HCT116 (cell line): ENCODE measurements at regions not wholly inside any gene's neighbourhood (a gene's known extent, or its start where the extent isn't known, plus 50 kb on each side); places are given as distances from the start of the nearest gene placed in this dataset.
A peak's percentile ranks its signal among the peaks of the same experiment; 100 is the strongest.
"Not testable (repeated sequence)": the region's sequence is repeated elsewhere in the genome, so short reads cannot be mapped to it uniquely, and the experiment has no call there.

Experiments used
- ATAC-seq: fragments of 200-7000 bp; cut with Tn5 transposase; 2 replicates; pipeline ENCODE4 v1.9.1; 2020; ENCODE audit warnings: mild to moderate bottlenecking, moderate library complexity
- BruUV-seq: library from RNA; stranded (reverse); fragments of 400-500 nt; replicated peaks from 2 replicates; lab custom pipeline; 2021; lab: Mats Ljungman, UMichigan
- CTCF ChIA-PET: fragments of 300-600 bp; sonication (Branson Sonifier 250); formaldehyde crosslinking; loops from one replicate; lab custom pipeline; 2021; ENCODE audit warnings: antibody characterized with exemption; lab: Charles Lee
- POLR2A ChIA-PET: fragments of 300-600, 350-600 bp; sonication (Branson Sonifier 250); formaldehyde crosslinking; loops from one replicate; lab custom pipeline; 2021; ENCODE audit warnings: antibody characterized with exemption; lab: Charles Lee
- RAD21 ChIA-PET, 2 experiments: fragments of 300-600 bp; sonication (Branson Sonifier 250); formaldehyde crosslinking; loops; one replicate each; lab custom pipeline; 2023; ENCODE audit warnings: low total read pairs in 2 of 2; ENCODE audit not compliant: uncharacterized antibody in 2 of 2, unreplicated experiment in 2 of 2, low non-redundant PET in 1 of 2; lab: Charles Lee
- DNase-seq: peaks from one replicate; pipeline ENCODE4 v3.0.0-alpha.2; 2010; ENCODE audit warnings: low read depth, low spot score
- H2AFZ ChIP-seq: fragments of 200-600 bp; shearing (Covaris generic), sonication (generic); 2 replicates; pipeline ENCODE4 v1.6.1; 2017; ENCODE audit warnings: low read depth, mixed run types, mixed read lengths, antibody characterized with exemption, low read length; ENCODE audit not compliant: poor library complexity, severe bottlenecking
- H3K27ac ChIP-seq: 2 replicates; pipeline ENCODE4 v1.5.1; 2012; ENCODE audit warnings: low read depth, low read length
- H3K27me3 ChIP-seq: fragments of 200-600 bp; sonication (generic); 2 replicates; pipeline ENCODE4 v1.6.1; 2016; ENCODE audit warnings: mixed run types, low read length, mixed read lengths; ENCODE audit not compliant: insufficient read depth
- H3K36me3 ChIP-seq, 2 experiments: fragments of 200-500 bp in 1 of 2; fragments of 200-600 bp in 1 of 2; sonication (Bioruptor generic) in 1 of 2; sonication (generic) in 1 of 2; 2 replicates each; pipeline versions ENCODE4 v1.5.1 to v1.6.1; 2014 to 2016; ENCODE audit warnings: low read length in 2 of 2, inconsistent platforms in 1 of 2, mixed read lengths in 1 of 2, mixed run types in 1 of 2; ENCODE audit not compliant: insufficient read depth in 2 of 2, control insufficient read depth in 1 of 2
- H3K4me1 ChIP-seq, 2 experiments: fragments of 200-600 bp in 1 of 2; sonication (generic) in 1 of 2; 2 replicates each; pipeline versions ENCODE4 v1.5.1 to v1.6.1; 2012 to 2017; ENCODE audit warnings: low read length in 2 of 2, inconsistent platforms in 1 of 2, mild to moderate bottlenecking in 1 of 2, mixed read lengths in 1 of 2, mixed run types in 1 of 2, moderate library complexity in 1 of 2; ENCODE audit not compliant: insufficient read depth in 2 of 2, control insufficient read depth in 1 of 2
- H3K4me2 ChIP-seq: fragments of 200-600 bp; sonication (generic); 2 replicates; pipeline ENCODE4 v1.6.1; 2017; ENCODE audit warnings: mixed run types, low read length, mixed read lengths
- H3K4me3 ChIP-seq, 2 experiments: fragments of 200-600 bp in 1 of 2; sonication (generic) in 1 of 2; replicated peaks in 1 of 2; 2 replicates each; pipeline ENCODE4 v1.5.1; 2011 to 2016; ENCODE audit warnings: low read length in 2 of 2, control low read depth in 1 of 2, low read depth in 1 of 2, mild to moderate bottlenecking in 1 of 2, mixed read lengths in 1 of 2, mixed run types in 1 of 2
- H3K79me2 ChIP-seq: fragments of 200-600 bp; sonication (generic); 2 replicates; pipeline ENCODE4 v1.6.1; 2017; ENCODE audit warnings: mild to moderate bottlenecking, mixed run types, low read length, moderate library complexity, mixed read lengths; ENCODE audit not compliant: insufficient read depth
- H3K9ac ChIP-seq: fragments of 200-600 bp; sonication (generic); 2 replicates; pipeline ENCODE4 v1.6.1; 2016; ENCODE audit warnings: low read length, mixed read lengths
- H3K9me2 ChIP-seq: fragments of 200-600 bp; sonication (generic), shearing (Covaris generic); 2 replicates; pipeline ENCODE4 v1.6.1; 2017; ENCODE audit warnings: mixed run types, mild to moderate bottlenecking, moderate library complexity; ENCODE audit not compliant: insufficient read depth
- H3K9me3 ChIP-seq, 2 experiments: fragments of 200-500 bp in 1 of 2; fragments of 200-600 bp in 1 of 2; sonication (Bioruptor generic) in 1 of 2; sonication (generic) in 1 of 2; 2 replicates each; pipeline ENCODE4 v1.6.1; 2014 to 2017; ENCODE audit warnings: low read length in 2 of 2, mixed read lengths in 2 of 2, inconsistent platforms in 1 of 2, low read depth in 1 of 2, mild to moderate bottlenecking in 1 of 2, mixed run types in 1 of 2, moderate library complexity in 1 of 2; ENCODE audit not compliant: control insufficient read depth in 1 of 2, insufficient read depth in 1 of 2
- H4K20me1 ChIP-seq: fragments of 200-600 bp; sonication (generic), shearing (Covaris generic); 2 replicates; pipeline ENCODE4 v1.6.1; 2017; ENCODE audit warnings: mixed run types, mild to moderate bottlenecking, moderate library complexity; ENCODE audit not compliant: insufficient read depth
- JUND ChIP-seq: IDR thresholded peaks from 2 replicates; pipeline ENCODE4 v1.6.1; 2012
- ZFX ChIP-seq: fragments of 450-650 bp; IDR thresholded peaks from 2 replicates; pipeline ENCODE4 v1.6.1; 2017
- intact Hi-C: fragments of 100-400 bp; cut with micrococcal nuclease; formaldehyde crosslinking; loops from 2 replicates; pipeline ENCODE4 v1.10.0; 2022
- TF ChIP-seq, protein P1 (sequence below), 3 experiments: fragments of 200-600 bp in 1 of 3; sonication (generic) in 1 of 3; IDR thresholded peaks in 2 of 3; conservative IDR thresholded peaks in 1 of 3; 2 replicates each; pipeline ENCODE4 v1.5.1; 2012 to 2017; ENCODE audit warnings: low read depth in 2 of 3, low read length in 2 of 3, antibody characterized with exemption in 1 of 3, borderline replicate concordance in 1 of 3, control low read depth in 1 of 3, mild to moderate bottlenecking in 1 of 3, mixed read lengths in 1 of 3, mixed run types in 1 of 3, moderate library complexity in 1 of 3; ENCODE audit not compliant: insufficient read depth in 1 of 3

DNA sequence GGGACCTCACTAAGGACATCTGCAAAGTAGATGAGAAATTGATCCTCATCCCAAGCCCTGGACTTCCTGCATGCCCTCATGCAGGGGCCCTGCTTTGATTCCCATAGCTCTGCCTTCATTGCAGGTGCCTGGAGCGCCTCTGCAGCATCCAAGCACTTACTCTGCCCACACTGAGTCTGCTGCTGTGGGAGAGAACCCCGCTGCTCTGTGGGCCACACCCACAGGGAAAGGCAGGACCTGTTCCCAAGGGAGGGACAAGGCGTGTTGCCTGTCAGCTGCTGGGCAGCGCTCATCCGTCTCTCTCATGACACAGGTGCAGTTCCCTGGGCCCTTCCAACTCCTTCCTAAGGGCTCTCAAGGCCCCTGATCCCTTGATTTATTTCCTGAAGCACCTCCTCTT is 266.8 kb upstream of the SMIM21 start:
- no peak overlapping the region for H2AFZ ChIP-seq
- no peaks in the 10 kb centered on the region for H3K27me3 ChIP-seq

DNA sequence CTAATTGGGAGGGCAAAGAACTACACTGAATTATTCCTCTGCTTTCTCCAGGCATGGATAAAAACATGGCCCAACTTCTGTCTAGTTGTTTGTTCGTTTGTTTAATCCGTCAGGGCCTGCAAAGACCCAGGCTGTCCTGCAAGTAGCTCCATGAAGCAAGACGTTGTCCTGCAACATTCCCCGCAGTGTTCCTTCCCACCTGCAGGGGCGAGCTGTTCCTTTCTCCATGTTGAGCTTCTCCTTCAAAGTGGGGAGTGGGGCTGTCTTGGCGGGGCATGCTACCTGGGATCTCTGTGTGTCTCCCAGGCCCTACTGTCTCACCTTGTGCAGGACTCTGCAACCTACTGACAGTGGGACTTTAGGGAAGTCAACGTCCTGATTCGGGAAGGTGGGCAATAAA is 264.0 kb upstream of the SMIM21 start:
- H3K36me3 ChIP-seq: no peaks in the 10 kb centered on the region
- no peaks in the 10 kb centered on the region for H3K27me3 ChIP-seq
- H3K4me3 ChIP-seq: no peak overlapping the region
- DNase-seq: no peak
- RAD21 ChIA-PET: interaction anchor here in 1 of 2 experiments (1.0 kb wide), 1 partner anchor 36 kb away, joined by 3 read pairs; no protein-coding TSS in a partner anchor
- intact Hi-C loops: loop anchor here (10.0 kb wide), 1 partner anchor 57 kb away; no protein-coding TSS in a partner anchor
- ATAC-seq: no peak
- no TSS peak for BruUV-seq
- H2AFZ ChIP-seq: no peak overlapping the region
- CTCF ChIA-PET: no interaction called here
- no peaks in the 10 kb centered on the region for H3K9me2 ChIP-seq
- TF ChIP-seq, protein P1, sequence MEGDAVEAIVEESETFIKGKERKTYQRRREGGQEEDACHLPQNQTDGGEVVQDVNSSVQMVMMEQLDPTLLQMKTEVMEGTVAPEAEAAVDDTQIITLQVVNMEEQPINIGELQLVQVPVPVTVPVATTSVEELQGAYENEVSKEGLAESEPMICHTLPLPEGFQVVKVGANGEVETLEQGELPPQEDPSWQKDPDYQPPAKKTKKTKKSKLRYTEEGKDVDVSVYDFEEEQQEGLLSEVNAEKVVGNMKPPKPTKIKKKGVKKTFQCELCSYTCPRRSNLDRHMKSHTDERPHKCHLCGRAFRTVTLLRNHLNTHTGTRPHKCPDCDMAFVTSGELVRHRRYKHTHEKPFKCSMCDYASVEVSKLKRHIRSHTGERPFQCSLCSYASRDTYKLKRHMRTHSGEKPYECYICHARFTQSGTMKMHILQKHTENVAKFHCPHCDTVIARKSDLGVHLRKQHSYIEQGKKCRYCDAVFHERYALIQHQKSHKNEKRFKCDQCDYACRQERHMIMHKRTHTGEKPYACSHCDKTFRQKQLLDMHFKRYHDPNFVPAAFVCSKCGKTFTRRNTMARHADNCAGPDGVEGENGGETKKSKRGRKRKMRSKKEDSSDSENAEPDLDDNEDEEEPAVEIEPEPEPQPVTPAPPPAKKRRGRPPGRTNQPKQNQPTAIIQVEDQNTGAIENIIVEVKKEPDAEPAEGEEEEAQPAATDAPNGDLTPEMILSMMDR (IDR thresholded peaks at IDR 0.05 in 2 of 3, conservative IDR thresholded peaks at IDR 0.05 in 1 of 3; ENCODE audit: borderline replicate concordance in 1 of 3, insufficient read depth in 1 of 3, low read depth in 2 of 3, low read length in 2 of 3): peak in 2 of 3 experiments; percentile 24 to 39; a peak in 3 of 6 replicates
- TF ChIP-seq ZFX: no peak
- TF ChIP-seq, all 23 proteins: peak for 1
- Histone ChIP-seq H3K79me2 (no peaks in the 10 kb centered on the region), H3K27ac (no peak overlapping the region), H3K4me2 (no peak overlapping the region), H3K4me1 (no peaks in the 10 kb centered on the region), H4K20me1 (no peaks in the 10 kb centered on the region), H3K9ac (no peak overlapping the region), H3K9me3 (no peaks in the 10 kb centered on the region)
- POLR2A ChIA-PET: no interaction called here

More for the DNA sequence above, 266.8 kb upstream of the SMIM21 start:
- H3K4me1 ChIP-seq: no peaks in the 10 kb centered on the region
- H3K36me3 ChIP-seq: no peaks in the 10 kb centered on the region
- H3K4me2 ChIP-seq: no peak overlapping the region
- BruUV-seq: no TSS peak
- no peaks in the 10 kb centered on the region for H4K20me1 ChIP-seq
- H3K4me3 ChIP-seq: no peak overlapping the region
- no peaks in the 10 kb centered on the region for H3K79me2 ChIP-seq
- H3K9me3 ChIP-seq: no peaks in the 10 kb centered on the region
- ATAC-seq: no peak
- TF ChIP-seq JUND: no peak
- DNase-seq: no peak
- ChIA-PET POLR2A (no interaction called here), CTCF (no interaction called here), RAD21 (no interaction called here)
- intact Hi-C loops: loop anchor here (10.0 kb wide), 1 partner anchor 59 kb away; no protein-coding TSS in a partner anchor
- H3K9ac ChIP-seq: no peak overlapping the region
- no peak overlapping the region for H3K27ac ChIP-seq
- H3K9me2 ChIP-seq: no peaks in the 10 kb centered on the region

DNA sequence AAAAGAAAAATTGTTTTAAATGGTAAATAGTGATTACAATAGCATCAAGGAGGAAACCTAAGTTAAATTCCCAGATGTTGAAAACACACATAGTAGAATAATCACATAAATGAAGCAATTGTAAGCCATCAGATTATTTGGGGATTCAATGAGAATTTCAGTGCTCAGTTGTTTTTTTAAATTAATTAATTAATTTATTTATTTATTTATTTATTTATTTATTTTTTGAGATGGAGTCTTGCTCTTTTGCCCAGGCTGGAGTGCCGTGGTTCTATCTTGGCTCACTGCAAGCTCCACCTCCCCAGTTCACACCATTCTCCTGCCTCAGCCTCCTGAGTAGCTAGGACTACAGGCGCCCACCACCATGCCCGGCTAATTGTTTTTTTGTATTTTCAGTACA is 262.8 kb upstream of the SMIM21 start:
- H3K9ac ChIP-seq, H3K9me3 ChIP-seq, H4K20me1 ChIP-seq, ATAC-seq, H2AFZ ChIP-seq, POLR2A ChIA-PET, H3K36me3 ChIP-seq, BruUV-seq, H3K79me2 ChIP-seq, H3K4me2 ChIP-seq, H3K9me2 ChIP-seq, H3K4me1 ChIP-seq, CTCF ChIA-PET, H3K4me3 ChIP-seq, RAD21 ChIA-PET, DNase-seq, H3K27ac ChIP-seq, H3K27me3 ChIP-seq: not testable (repeated sequence)
- intact Hi-C loops: loop anchor here (10.0 kb wide), 1 partner anchor 55 kb away; no protein-coding TSS in a partner anchor
